MCF 10A (cell line): ENCODE measurements at regions not wholly inside any gene's neighbourhood (a gene's known extent, or its start where the extent isn't known, plus 50 kb on each side); places are given as distances from the start of the nearest gene placed in this dataset.

Experiments
- BruUV-seq: library from RNA; stranded (reverse); fragments of 400-500 nt; replicated peaks from 2 replicates; lab custom pipeline; 2021; lab: Mats Ljungman, UMichigan
- CTCF ChIA-PET: fragments of 300-600 bp; sonication (Branson Sonifier 250); formaldehyde crosslinking; extraction: SDS; loops from one replicate; lab custom pipeline; 2021; ENCODE audit warnings: antibody characterized with exemption, inconsistent platforms; lab: Yijun Ruan, JAX
- POLR2A ChIA-PET: fragments of 300-600, 350-650 bp; sonication (Branson Sonifier 250); formaldehyde crosslinking; extraction: SDS; loops from one replicate; lab custom pipeline; 2020; ENCODE audit warnings: antibody characterized with exemption, inconsistent platforms; lab: Yijun Ruan, JAX
- DNase-seq: peaks from one replicate; pipeline ENCODE4 v3.0.0-alpha.2; 2018; ENCODE audit not compliant: unreplicated experiment
- H3K27ac Mint-ChIP-seq: one replicate; pipeline ENCODE4 v1.8.0; 2022; ENCODE audit warnings: mild to moderate bottlenecking, low read depth, mixed read lengths; ENCODE audit not compliant: unreplicated experiment
- H3K27me3 Mint-ChIP-seq: one replicate; pipeline ENCODE4 v1.8.0; 2022; ENCODE audit warnings: mixed read lengths; ENCODE audit not compliant: insufficient read depth, unreplicated experiment
- H3K36me3 Mint-ChIP-seq: one replicate; pipeline ENCODE4 v1.8.0; 2022; ENCODE audit warnings: mild to moderate bottlenecking, moderate library complexity, mixed read lengths; ENCODE audit not compliant: insufficient read depth, unreplicated experiment
- H3K4me1 Mint-ChIP-seq: one replicate; pipeline ENCODE4 v1.8.0; 2022; ENCODE audit warnings: mixed read lengths; ENCODE audit not compliant: insufficient read depth, unreplicated experiment
- H3K4me3 Mint-ChIP-seq: one replicate; pipeline ENCODE4 v1.8.0; 2022; ENCODE audit warnings: mild to moderate bottlenecking, moderate library complexity, mixed read lengths; ENCODE audit not compliant: unreplicated experiment
- H3K9me3 Mint-ChIP-seq: one replicate; pipeline ENCODE4 v1.8.0; 2022; ENCODE audit warnings: mixed read lengths; ENCODE audit not compliant: unreplicated experiment
- intact Hi-C: fragments of 100-400 bp; cut with micrococcal nuclease; formaldehyde crosslinking; loops from 2 replicates; pipeline ENCODE4 v1.14.1; 2022
- TF ChIP-seq, protein P1 (sequence below): fragments of 200-600 bp; IDR thresholded peaks from one replicate; pipeline ENCODE4 v1.8.0; 2022; ENCODE audit warnings: antibody characterized with exemption, mild to moderate bottlenecking; ENCODE audit not compliant: unreplicated experiment

DNA sequence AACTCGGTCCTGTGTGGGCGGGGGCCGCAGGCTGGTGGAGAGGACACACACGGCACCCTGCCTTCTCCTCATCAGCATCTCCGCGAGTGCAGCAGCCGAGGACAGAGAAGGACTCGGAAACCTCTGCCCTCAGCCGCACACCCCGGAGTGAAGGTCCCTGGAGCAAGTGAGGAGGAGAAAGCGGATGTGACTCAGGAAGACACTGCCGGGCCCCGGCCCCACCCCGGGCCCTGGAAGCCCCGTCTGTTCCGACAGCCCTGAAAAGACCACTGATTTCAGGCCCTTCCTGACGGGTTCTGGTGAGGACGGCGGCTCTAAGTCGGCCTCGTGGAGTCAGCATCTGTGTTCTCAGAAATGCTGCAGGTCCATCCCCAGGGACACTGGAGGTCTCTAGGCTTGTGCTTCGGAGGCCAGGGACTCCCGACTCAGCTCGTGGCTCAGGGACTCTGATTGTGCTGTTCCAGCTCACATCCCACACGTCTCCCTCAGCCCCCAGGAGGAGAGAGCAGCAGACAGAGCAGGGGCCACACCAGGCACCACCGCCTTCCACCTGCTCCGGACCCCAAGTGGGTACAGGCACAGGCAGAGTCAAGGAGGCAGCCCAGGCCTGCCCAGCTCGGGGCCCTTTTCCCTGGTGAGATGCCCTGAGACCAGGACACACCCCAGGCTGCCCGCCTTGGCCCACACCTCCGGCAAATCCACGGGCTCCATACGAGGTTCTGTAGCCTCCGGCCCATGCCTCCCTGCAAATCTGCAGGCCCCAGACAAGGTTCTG is 134.5 kb upstream of the NKX1-1 start:
- H3K4me3 Mint-ChIP-seq = no peak overlapping the region
- TF ChIP-seq, protein P1, sequence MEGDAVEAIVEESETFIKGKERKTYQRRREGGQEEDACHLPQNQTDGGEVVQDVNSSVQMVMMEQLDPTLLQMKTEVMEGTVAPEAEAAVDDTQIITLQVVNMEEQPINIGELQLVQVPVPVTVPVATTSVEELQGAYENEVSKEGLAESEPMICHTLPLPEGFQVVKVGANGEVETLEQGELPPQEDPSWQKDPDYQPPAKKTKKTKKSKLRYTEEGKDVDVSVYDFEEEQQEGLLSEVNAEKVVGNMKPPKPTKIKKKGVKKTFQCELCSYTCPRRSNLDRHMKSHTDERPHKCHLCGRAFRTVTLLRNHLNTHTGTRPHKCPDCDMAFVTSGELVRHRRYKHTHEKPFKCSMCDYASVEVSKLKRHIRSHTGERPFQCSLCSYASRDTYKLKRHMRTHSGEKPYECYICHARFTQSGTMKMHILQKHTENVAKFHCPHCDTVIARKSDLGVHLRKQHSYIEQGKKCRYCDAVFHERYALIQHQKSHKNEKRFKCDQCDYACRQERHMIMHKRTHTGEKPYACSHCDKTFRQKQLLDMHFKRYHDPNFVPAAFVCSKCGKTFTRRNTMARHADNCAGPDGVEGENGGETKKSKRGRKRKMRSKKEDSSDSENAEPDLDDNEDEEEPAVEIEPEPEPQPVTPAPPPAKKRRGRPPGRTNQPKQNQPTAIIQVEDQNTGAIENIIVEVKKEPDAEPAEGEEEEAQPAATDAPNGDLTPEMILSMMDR = no peak
- ChIA-PET POLR2A (no interaction called here), CTCF (no interaction called here)
- BruUV-seq = no TSS peak
- intact Hi-C loops = no loop called here
- DNase-seq = no peak
- H3K27me3 Mint-ChIP-seq = no peaks in the 10 kb centered on the region
- no peaks in the 10 kb centered on the region for H3K4me1 Mint-ChIP-seq
- H3K36me3 Mint-ChIP-seq = no peaks in the 10 kb centered on the region
- no peaks in the 10 kb centered on the region for H3K9me3 Mint-ChIP-seq
- no peak overlapping the region for H3K27ac Mint-ChIP-seq

DNA sequence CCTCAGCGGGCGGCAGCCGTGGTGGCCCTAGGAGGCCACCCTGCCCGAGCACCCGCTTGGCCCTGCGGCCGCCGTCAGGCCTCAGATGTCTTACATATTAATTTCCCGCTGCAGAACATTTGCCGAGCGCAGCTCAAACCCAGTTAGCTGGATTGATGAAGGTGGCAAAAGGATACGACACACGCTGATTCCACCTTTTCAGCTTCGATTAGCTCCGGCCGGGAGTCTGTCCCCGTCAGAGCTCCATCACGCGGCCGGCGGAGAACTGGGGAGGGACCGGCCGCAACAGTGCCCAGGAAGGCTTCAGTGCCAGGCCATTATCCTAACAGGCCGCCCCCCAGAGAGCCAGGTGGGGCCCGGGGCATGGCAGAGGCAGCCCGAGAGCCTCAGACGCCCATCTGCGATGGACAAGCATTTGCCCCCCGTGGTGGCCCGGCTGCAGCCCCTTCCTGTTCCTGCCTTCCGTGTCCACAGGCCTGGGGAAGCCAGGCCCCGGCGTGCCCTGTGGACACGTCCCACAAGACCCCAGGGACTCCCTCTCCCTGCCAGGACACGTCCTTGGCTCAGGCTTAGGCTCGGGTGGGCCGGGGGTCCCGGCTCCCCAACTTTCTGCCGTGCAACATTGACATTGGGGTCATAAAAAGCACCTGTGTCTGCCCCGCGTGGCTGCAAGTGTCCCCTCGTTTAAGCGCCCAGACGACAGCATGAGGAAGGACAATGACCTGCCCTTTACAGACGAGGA is 133.8 kb upstream of the NKX1-1 start:
- H3K9me3 Mint-ChIP-seq = no peaks in the 10 kb centered on the region
- ChIA-PET CTCF (no interaction called here), POLR2A (no interaction called here)
- no peaks in the 10 kb centered on the region for H3K27me3 Mint-ChIP-seq
- no TSS peak for BruUV-seq
- TF ChIP-seq, protein P1 = no peak
- H3K4me3 Mint-ChIP-seq = no peak overlapping the region
- H3K4me1 Mint-ChIP-seq = no peaks in the 10 kb centered on the region
- no peak overlapping the region for H3K27ac Mint-ChIP-seq
- no peak for DNase-seq
- H3K36me3 Mint-ChIP-seq = no peaks in the 10 kb centered on the region
- intact Hi-C loops = no loop called here

DNA sequence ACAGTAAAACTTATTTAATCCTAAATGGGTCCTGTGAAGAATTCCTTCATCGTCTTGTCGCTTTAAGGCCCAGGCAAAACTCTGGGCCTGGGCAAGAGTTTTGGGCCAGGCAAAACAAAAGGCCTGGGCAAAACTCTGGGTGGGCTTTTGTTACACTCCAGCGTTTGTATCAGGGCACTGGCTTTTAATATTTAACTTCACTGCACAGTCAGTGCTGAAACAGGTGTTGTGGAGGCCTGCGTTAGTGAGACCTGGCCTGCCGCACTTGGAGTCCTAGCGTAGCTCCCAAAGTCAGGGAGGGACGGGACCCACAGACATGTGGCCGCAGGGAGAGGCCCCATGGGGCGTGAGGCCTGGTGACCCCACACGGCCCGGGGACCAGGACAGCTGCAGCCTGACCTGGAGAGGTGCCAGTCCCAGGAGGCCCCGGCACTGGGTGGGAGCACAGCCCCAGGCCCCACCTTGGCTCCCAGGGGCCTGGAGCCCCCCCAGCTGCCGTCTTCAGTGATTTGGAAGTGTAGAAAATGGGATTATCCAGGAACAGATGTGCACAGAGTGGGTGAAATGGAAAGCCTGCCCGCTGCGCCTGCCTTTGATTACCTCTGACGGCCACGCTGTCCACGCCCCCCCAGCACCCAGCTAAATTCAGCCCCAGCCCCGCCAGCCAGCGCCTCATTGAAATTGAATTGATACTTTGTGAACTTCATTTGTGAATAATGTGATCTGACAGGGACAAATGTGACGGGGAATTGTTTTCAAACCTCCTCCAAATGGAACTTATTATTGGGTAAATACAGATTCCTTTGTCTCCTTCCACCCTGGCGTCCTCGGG is 132.9 kb upstream of the NKX1-1 start:
- intact Hi-C loops = no loop called here
- ChIA-PET POLR2A (no interaction called here), CTCF (no interaction called here)
- no peak overlapping the region for H3K4me3 Mint-ChIP-seq
- BruUV-seq = no TSS peak
- H3K9me3 Mint-ChIP-seq = no peaks in the 10 kb centered on the region
- H3K4me1 Mint-ChIP-seq = no peaks in the 10 kb centered on the region
- TF ChIP-seq, protein P1 = no peak
- no peaks in the 10 kb centered on the region for H3K36me3 Mint-ChIP-seq
- no peaks in the 10 kb centered on the region for H3K27me3 Mint-ChIP-seq
- no peak overlapping the region for H3K27ac Mint-ChIP-seq
- no peak for DNase-seq

DNA sequence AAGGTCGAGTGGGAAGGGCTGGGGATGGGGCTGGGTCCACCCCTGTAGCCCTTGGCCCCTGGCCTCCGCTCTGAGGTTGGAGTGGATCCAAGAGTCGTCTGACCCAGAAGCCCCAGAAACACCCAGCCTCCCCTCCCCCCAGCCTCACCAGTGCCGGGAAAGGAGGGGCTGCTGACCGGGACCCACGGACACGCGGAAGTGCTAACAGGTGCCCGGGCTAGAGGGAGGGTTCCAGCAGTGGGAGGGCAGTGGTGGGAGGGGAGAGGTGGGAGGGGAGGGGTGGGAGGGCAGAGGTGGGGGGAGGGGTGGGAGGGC is 131.8 kb upstream of the NKX1-1 start:
- CTCF ChIA-PET = no interaction called here
- TF ChIP-seq, protein P1 = no peak
- Mint-ChIP-seq H3K4me1 (no peaks in the 10 kb centered on the region), H3K27me3 (no peaks in the 10 kb centered on the region), H3K4me3 (no peak overlapping the region), H3K36me3 (no peaks in the 10 kb centered on the region), H3K9me3 (no peaks in the 10 kb centered on the region), H3K27ac (no peak overlapping the region)
- POLR2A ChIA-PET = no interaction called here
- DNase-seq = no peak
- intact Hi-C loops = no loop called here
- BruUV-seq = no TSS peak
